Skeletal muscle satellite cell (primary cell): ENCODE measurements at regions not wholly inside any gene's neighbourhood (a gene's known extent, or its start where the extent isn't known, plus 50 kb on each side); places are given as distances from the start of the nearest gene placed in this dataset.

Source experiments
- H3K27me3 ChIP-seq: 2 replicates; pipeline ENCODE4 v1.7.0; 2013; ENCODE audit warnings: low read length; ENCODE audit not compliant: control insufficient read depth, insufficient read depth
- H3K36me3 ChIP-seq: 2 replicates; pipeline ENCODE4 v1.7.0; 2013; ENCODE audit warnings: mild to moderate bottlenecking, control low read depth, low read length; ENCODE audit not compliant: insufficient read depth
- H3K4me1 ChIP-seq: 2 replicates; pipeline ENCODE4 v1.7.0; 2013; ENCODE audit warnings: low read length; ENCODE audit not compliant: control insufficient read depth, insufficient read depth
- H3K4me2 ChIP-seq: 2 replicates; pipeline ENCODE4 v1.7.0; 2013; ENCODE audit warnings: mild to moderate bottlenecking, low read length
- H3K4me3 ChIP-seq: 2 replicates; pipeline ENCODE4 v1.7.0; 2013; ENCODE audit warnings: low read length
- H3K9ac ChIP-seq: 2 replicates; pipeline ENCODE4 v1.7.0; 2013; ENCODE audit warnings: mild to moderate bottlenecking, low read depth, low read length, moderate library complexity
- H3K9me3 ChIP-seq: replicated peaks from 2 replicates; pipeline ENCODE4 v1.7.0; 2013; ENCODE audit warnings: mild to moderate bottlenecking, control low read depth, low read length

GRCh38 chr10:53597835-53598251 is 825.3 kb upstream of the MBL2 start:
- Histone ChIP-seq H3K4me2 (no peak overlapping the region), H3K4me3 (no peak overlapping the region), H3K9ac (no peak overlapping the region), H3K36me3 (no peaks in the 10 kb centered on the region), H3K4me1 (no peaks in the 10 kb centered on the region), H3K27me3 (no peaks in the 10 kb centered on the region), H3K9me3 (peaks cover 3% of the 10 kb centered on the region)

GRCh38 chr10:53580465-53580864 is 807.9 kb upstream of the MBL2 start:
- Histone ChIP-seq H3K4me2 (no peak overlapping the region), H3K4me3 (no peak overlapping the region), H3K4me1 (no peaks in the 10 kb centered on the region), H3K27me3 (no peaks in the 10 kb centered on the region), H3K9ac (no peak overlapping the region), H3K9me3 (no peaks in the 10 kb centered on the region), H3K36me3 (no peaks in the 10 kb centered on the region)

GRCh38 chr10:53579773-53580172 is 807.2 kb upstream of the MBL2 start:
- Histone ChIP-seq H3K27me3 (no peaks in the 10 kb centered on the region), H3K36me3 (no peaks in the 10 kb centered on the region), H3K4me2 (no peak overlapping the region), H3K4me1 (no peaks in the 10 kb centered on the region), H3K9me3 (no peaks in the 10 kb centered on the region), H3K4me3 (no peak overlapping the region), H3K9ac (no peak overlapping the region)

GRCh38 chr10:53574024-53574423 is 801.4 kb upstream of the MBL2 start:
- no peak overlapping the region for H3K4me3 ChIP-seq
- H3K27me3 ChIP-seq = no peaks in the 10 kb centered on the region
- H3K4me1 ChIP-seq = no peaks in the 10 kb centered on the region
- H3K4me2 ChIP-seq = no peak overlapping the region
- no peaks in the 10 kb centered on the region for H3K36me3 ChIP-seq
- H3K9ac ChIP-seq = no peak overlapping the region
- peaks cover 5% of the 10 kb centered on the region for H3K9me3 ChIP-seq

GRCh38 chr10:53573498-53573897 is 800.9 kb upstream of the MBL2 start:
- H3K27me3 ChIP-seq = no peaks in the 10 kb centered on the region
- peaks cover 5% of the 10 kb centered on the region for H3K9me3 ChIP-seq
- H3K4me3 ChIP-seq = no peak overlapping the region
- no peaks in the 10 kb centered on the region for H3K4me1 ChIP-seq
- no peak overlapping the region for H3K4me2 ChIP-seq
- no peak overlapping the region for H3K9ac ChIP-seq
- no peaks in the 10 kb centered on the region for H3K36me3 ChIP-seq

GRCh38 chr10:53572799-53573198 is 800.2 kb upstream of the MBL2 start:
- no peak overlapping the region for H3K4me3 ChIP-seq
- H3K27me3 ChIP-seq = no peaks in the 10 kb centered on the region
- H3K4me1 ChIP-seq = no peaks in the 10 kb centered on the region
- peaks cover 5% of the 10 kb centered on the region for H3K9me3 ChIP-seq
- H3K36me3 ChIP-seq = no peaks in the 10 kb centered on the region
- no peak overlapping the region for H3K4me2 ChIP-seq
- no peak overlapping the region for H3K9ac ChIP-seq

- no peak overlapping the region for H3K4me2 ChIP-seq
- no peak overlapping the region for H3K9ac ChIP-seq
- H3K4me1 ChIP-seq = no peaks in the 10 kb centered on the region
- H3K4me3 ChIP-seq = no peak overlapping the region
- H3K36me3 ChIP-seq = no peaks in the 10 kb centered on the region
- H3K27me3 ChIP-seq = no peaks in the 10 kb centered on the region
- H3K9me3 ChIP-seq = peaks cover 5% of the 10 kb centered on the region
These were observed 797.6 kb upstream of the MBL2 start for GRCh38 chr10:53570221-53570620.

GRCh38 chr10:53569455-53569854 is 796.9 kb upstream of the MBL2 start:
- Histone ChIP-seq H3K4me3 (no peak overlapping the region), H3K9me3 (peaks cover 5% of the 10 kb centered on the region), H3K36me3 (no peaks in the 10 kb centered on the region), H3K4me1 (no peaks in the 10 kb centered on the region), H3K4me2 (no peak overlapping the region), H3K27me3 (no peaks in the 10 kb centered on the region), H3K9ac (no peak overlapping the region)

- Histone ChIP-seq H3K9ac (no peak overlapping the region), H3K36me3 (no peaks in the 10 kb centered on the region), H3K4me2 (no peak overlapping the region), H3K4me3 (no peak overlapping the region), H3K9me3 (no peaks in the 10 kb centered on the region), H3K4me1 (no peaks in the 10 kb centered on the region), H3K27me3 (no peaks in the 10 kb centered on the region)
These were observed 776.1 kb upstream of the MBL2 start for GRCh38 chr10:53548664-53549063.

GRCh38 chr10:53547364-53547763 is 774.8 kb upstream of the MBL2 start:
- no peaks in the 10 kb centered on the region for H3K4me1 ChIP-seq
- H3K9ac ChIP-seq = no peak overlapping the region
- no peaks in the 10 kb centered on the region for H3K9me3 ChIP-seq
- H3K4me3 ChIP-seq = no peak overlapping the region
- H3K36me3 ChIP-seq = no peaks in the 10 kb centered on the region
- no peak overlapping the region for H3K4me2 ChIP-seq
- no peaks in the 10 kb centered on the region for H3K27me3 ChIP-seq

- H3K9me3 ChIP-seq = no peaks in the 10 kb centered on the region
These were observed 770.8 kb upstream of the MBL2 start for GRCh38 chr10:53543410-53543809.

GRCh38 chr10:53537508-53537907 is 764.9 kb upstream of the MBL2 start:
- Histone ChIP-seq H3K9ac (no peak overlapping the region), H3K4me2 (no peak overlapping the region), H3K36me3 (no peaks in the 10 kb centered on the region), H3K9me3 (peaks cover 3% of the 10 kb centered on the region), H3K4me3 (no peak overlapping the region), H3K27me3 (no peaks in the 10 kb centered on the region), H3K4me1 (no peaks in the 10 kb centered on the region)

More at GRCh38 chr10:53543410-53543809, 770.8 kb upstream of the MBL2 start:
- H3K27me3 ChIP-seq = no peaks in the 10 kb centered on the region
- H3K36me3 ChIP-seq = no peaks in the 10 kb centered on the region
- no peaks in the 10 kb centered on the region for H3K4me1 ChIP-seq
- no peak overlapping the region for H3K4me2 ChIP-seq
- no peak overlapping the region for H3K9ac ChIP-seq
- H3K4me3 ChIP-seq = no peak overlapping the region
